ENCODE measurements at regions not wholly inside any gene's neighbourhood (a gene's known extent, or its start where the extent isn't known, plus 50 kb on each side); places are given as distances from the start of the nearest gene placed in this dataset.

- Histone ChIP-seq H4K20me1 (ENCODE audit: insufficient read depth, low read length) (no peaks in the 10 kb centered on the region), H3K4me1 (ENCODE audit: insufficient read depth, low read length) (no peaks in the 10 kb centered on the region), H3K4me2 (ENCODE audit: low read length) (no peak overlapping the region), H3K79me2 (ENCODE audit: insufficient read depth, low read length) (no peaks in the 10 kb centered on the region), H3K27me3 (ENCODE audit: insufficient read depth, low read length) (no peaks in the 10 kb centered on the region), H3K9ac (ENCODE audit: low read length) (no peak overlapping the region), H3K4me3 (ENCODE audit: insufficient read depth, low read depth, low read length) (no peak overlapping the region), H3K36me3 (ENCODE audit: insufficient read depth, low read length) (no peaks in the 10 kb centered on the region), H3K9me3 (ENCODE audit: insufficient read depth, low read depth, low read length) (no peaks in the 10 kb centered on the region), H2AFZ (ENCODE audit: low read depth, low read length) (no peak overlapping the region), H3K27ac (ENCODE audit: low read depth, low read length) (no peak overlapping the region)
- Mint-ChIP-seq H3K4me1 (ENCODE audit: low read depth, unreplicated experiment) (no peaks in the 10 kb centered on the region), H3K9me3 (ENCODE audit: unreplicated experiment) (no peaks in the 10 kb centered on the region), H3K36me3 (ENCODE audit: low read depth, unreplicated experiment) (no peaks in the 10 kb centered on the region), H3K27me3 (ENCODE audit: low read depth, unreplicated experiment) (no peaks in the 10 kb centered on the region), H3K27ac (ENCODE audit: unreplicated experiment) (no peak overlapping the region), H3K4me3 (ENCODE audit: unreplicated experiment) (no peak overlapping the region)
- FAIRE-seq, result no peak
- DNase-seq (ENCODE audit: low read depth), result no peak
- no peak for TF ChIP-seq EZH2 (IDR thresholded peaks at IDR 0.05; ENCODE audit: insufficient read depth, low read length)
- TF ChIP-seq, protein P1, sequence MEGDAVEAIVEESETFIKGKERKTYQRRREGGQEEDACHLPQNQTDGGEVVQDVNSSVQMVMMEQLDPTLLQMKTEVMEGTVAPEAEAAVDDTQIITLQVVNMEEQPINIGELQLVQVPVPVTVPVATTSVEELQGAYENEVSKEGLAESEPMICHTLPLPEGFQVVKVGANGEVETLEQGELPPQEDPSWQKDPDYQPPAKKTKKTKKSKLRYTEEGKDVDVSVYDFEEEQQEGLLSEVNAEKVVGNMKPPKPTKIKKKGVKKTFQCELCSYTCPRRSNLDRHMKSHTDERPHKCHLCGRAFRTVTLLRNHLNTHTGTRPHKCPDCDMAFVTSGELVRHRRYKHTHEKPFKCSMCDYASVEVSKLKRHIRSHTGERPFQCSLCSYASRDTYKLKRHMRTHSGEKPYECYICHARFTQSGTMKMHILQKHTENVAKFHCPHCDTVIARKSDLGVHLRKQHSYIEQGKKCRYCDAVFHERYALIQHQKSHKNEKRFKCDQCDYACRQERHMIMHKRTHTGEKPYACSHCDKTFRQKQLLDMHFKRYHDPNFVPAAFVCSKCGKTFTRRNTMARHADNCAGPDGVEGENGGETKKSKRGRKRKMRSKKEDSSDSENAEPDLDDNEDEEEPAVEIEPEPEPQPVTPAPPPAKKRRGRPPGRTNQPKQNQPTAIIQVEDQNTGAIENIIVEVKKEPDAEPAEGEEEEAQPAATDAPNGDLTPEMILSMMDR (IDR thresholded peaks at IDR 0.05; ENCODE audit: insufficient read depth, low read depth, low read length), result no peak
Observed at GRCh38 chr3:176074096-176074495, 1123.2 kb downstream of the TBL1XR1 start.

- TF ChIP-seq, protein P1 (IDR thresholded peaks at IDR 0.05; ENCODE audit: insufficient read depth, low read depth, low read length), result no peak
- no peaks in the 10 kb centered on the region for H3K9me3 Mint-ChIP-seq (ENCODE audit: unreplicated experiment)
- H3K4me3 Mint-ChIP-seq (ENCODE audit: unreplicated experiment), result no peak overlapping the region
- no peaks in the 10 kb centered on the region for H3K4me1 Mint-ChIP-seq (ENCODE audit: low read depth, unreplicated experiment)
- H3K27ac ChIP-seq (ENCODE audit: low read depth, low read length), result no peak overlapping the region
- no peaks in the 10 kb centered on the region for H3K27me3 Mint-ChIP-seq (ENCODE audit: low read depth, unreplicated experiment)
- H3K4me2 ChIP-seq (ENCODE audit: low read length), result no peak overlapping the region
- FAIRE-seq, result no peak
- no peaks in the 10 kb centered on the region for H3K4me1 ChIP-seq (ENCODE audit: insufficient read depth, low read length)
- H3K27ac Mint-ChIP-seq (ENCODE audit: unreplicated experiment), result no peak overlapping the region
- H3K36me3 ChIP-seq (ENCODE audit: insufficient read depth, low read length), result no peaks in the 10 kb centered on the region
- DNase-seq (ENCODE audit: low read depth), result no peak
- H3K36me3 Mint-ChIP-seq (ENCODE audit: low read depth, unreplicated experiment), result no peaks in the 10 kb centered on the region
- H2AFZ ChIP-seq (ENCODE audit: low read depth, low read length), result no peak overlapping the region
- no peaks in the 10 kb centered on the region for H4K20me1 ChIP-seq (ENCODE audit: insufficient read depth, low read length)
- no peaks in the 10 kb centered on the region for H3K9me3 ChIP-seq (ENCODE audit: insufficient read depth, low read depth, low read length)
- H3K79me2 ChIP-seq (ENCODE audit: insufficient read depth, low read length), result no peaks in the 10 kb centered on the region
- no peak overlapping the region for H3K4me3 ChIP-seq (ENCODE audit: insufficient read depth, low read depth, low read length)
- no peaks in the 10 kb centered on the region for H3K27me3 ChIP-seq (ENCODE audit: insufficient read depth, low read length)
- no peak overlapping the region for H3K9ac ChIP-seq (ENCODE audit: low read length)
Observed at GRCh38 chr3:176071943-176072342, 1125.3 kb downstream of the TBL1XR1 start.

- Mint-ChIP-seq H3K27me3 (ENCODE audit: low read depth, unreplicated experiment) (no peaks in the 10 kb centered on the region), H3K4me3 (ENCODE audit: unreplicated experiment) (no peak overlapping the region), H3K4me1 (ENCODE audit: low read depth, unreplicated experiment) (no peaks in the 10 kb centered on the region), H3K27ac (ENCODE audit: unreplicated experiment) (no peak overlapping the region), H3K9me3 (ENCODE audit: unreplicated experiment) (no peaks in the 10 kb centered on the region), H3K36me3 (ENCODE audit: low read depth, unreplicated experiment) (no peaks in the 10 kb centered on the region)
- no peaks in the 10 kb centered on the region for H4K20me1 ChIP-seq (ENCODE audit: insufficient read depth, low read length)
- no peak overlapping the region for H3K27ac ChIP-seq (ENCODE audit: low read depth, low read length)
- FAIRE-seq (no peak), DNase-seq (ENCODE audit: low read depth) (no peak)
- H3K4me3 ChIP-seq (ENCODE audit: insufficient read depth, low read depth, low read length), result no peak overlapping the region
- no peak overlapping the region for H3K4me2 ChIP-seq (ENCODE audit: low read length)
- no peaks in the 10 kb centered on the region for H3K79me2 ChIP-seq (ENCODE audit: insufficient read depth, low read length)
- H3K9me3 ChIP-seq (ENCODE audit: insufficient read depth, low read depth, low read length), result no peaks in the 10 kb centered on the region
- no peaks in the 10 kb centered on the region for H3K27me3 ChIP-seq (ENCODE audit: insufficient read depth, low read length)
- TF ChIP-seq, protein P1 (IDR thresholded peaks at IDR 0.05; ENCODE audit: insufficient read depth, low read depth, low read length), result no peak
- H3K36me3 ChIP-seq (ENCODE audit: insufficient read depth, low read length), result no peaks in the 10 kb centered on the region
- H3K4me1 ChIP-seq (ENCODE audit: insufficient read depth, low read length), result no peaks in the 10 kb centered on the region
- H3K9ac ChIP-seq (ENCODE audit: low read length), result no peak overlapping the region
- H2AFZ ChIP-seq (ENCODE audit: low read depth, low read length), result no peak overlapping the region
Observed at GRCh38 chr3:176068750-176069149, 1128.5 kb downstream of the TBL1XR1 start.

Measured in astrocyte (in vitro differentiated cells and primary cell).